ENCODE measurements at regions not wholly inside any gene's neighbourhood (a gene's known extent, or its start where the extent isn't known, plus 50 kb on each side); places are given as distances from the start of the nearest gene placed in this dataset.

DNA sequence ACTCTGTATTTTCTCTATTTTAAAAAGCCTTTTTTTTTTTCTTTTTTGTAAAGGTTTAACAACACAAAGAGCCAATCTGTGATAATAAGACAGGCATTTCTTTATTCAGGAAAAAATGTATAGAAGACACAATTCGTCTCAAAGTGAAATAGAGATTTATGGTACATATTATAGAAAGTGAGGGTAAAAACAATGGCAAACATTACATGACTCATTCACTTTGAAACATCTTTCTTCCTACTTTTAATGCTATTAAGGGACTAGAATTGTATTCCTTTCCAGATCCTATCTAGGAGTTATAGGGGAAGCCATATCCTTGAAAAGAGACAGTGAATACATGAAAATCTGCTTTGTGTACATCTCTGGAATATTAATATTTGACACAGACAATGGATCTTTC lies 137.1 kb upstream of the MCTP2 start:
- TF ChIP-seq POLR2AphosphoS2 (IDR thresholded peaks at IDR 0.05; ENCODE audit: low read depth, low read length) (no peak), BHLHE40 (IDR thresholded peaks at IDR 0.05; ENCODE audit: borderline replicate concordance in 1 of 2, low read depth in 2 of 2, low read length in 1 of 2) (no peak), SMC3 (IDR thresholded peaks at IDR 0.05; ENCODE audit: borderline replicate concordance, low read length) (no peak)
- TF ChIP-seq, protein P1, sequence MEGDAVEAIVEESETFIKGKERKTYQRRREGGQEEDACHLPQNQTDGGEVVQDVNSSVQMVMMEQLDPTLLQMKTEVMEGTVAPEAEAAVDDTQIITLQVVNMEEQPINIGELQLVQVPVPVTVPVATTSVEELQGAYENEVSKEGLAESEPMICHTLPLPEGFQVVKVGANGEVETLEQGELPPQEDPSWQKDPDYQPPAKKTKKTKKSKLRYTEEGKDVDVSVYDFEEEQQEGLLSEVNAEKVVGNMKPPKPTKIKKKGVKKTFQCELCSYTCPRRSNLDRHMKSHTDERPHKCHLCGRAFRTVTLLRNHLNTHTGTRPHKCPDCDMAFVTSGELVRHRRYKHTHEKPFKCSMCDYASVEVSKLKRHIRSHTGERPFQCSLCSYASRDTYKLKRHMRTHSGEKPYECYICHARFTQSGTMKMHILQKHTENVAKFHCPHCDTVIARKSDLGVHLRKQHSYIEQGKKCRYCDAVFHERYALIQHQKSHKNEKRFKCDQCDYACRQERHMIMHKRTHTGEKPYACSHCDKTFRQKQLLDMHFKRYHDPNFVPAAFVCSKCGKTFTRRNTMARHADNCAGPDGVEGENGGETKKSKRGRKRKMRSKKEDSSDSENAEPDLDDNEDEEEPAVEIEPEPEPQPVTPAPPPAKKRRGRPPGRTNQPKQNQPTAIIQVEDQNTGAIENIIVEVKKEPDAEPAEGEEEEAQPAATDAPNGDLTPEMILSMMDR (IDR thresholded peaks at IDR 0.05 in 2 of 3, conservative IDR thresholded peaks at IDR 0.05 in 1 of 3; ENCODE audit: control insufficient read depth in 2 of 3, extremely low read depth in 1 of 3, insufficient read depth in 1 of 3, low read depth in 3 of 3, low read length in 3 of 3), result no peak

All from GM12878 (cell line).